ENCODE measurements at regions not wholly inside any gene's neighbourhood (a gene's known extent, or its start where the extent isn't known, plus 50 kb on each side); places are given as distances from the start of the nearest gene placed in this dataset.

GRCh38 chr18:78293940-78294541, 685.6 kb upstream of the SALL3 start:
- TF ChIP-seq, protein P1, sequence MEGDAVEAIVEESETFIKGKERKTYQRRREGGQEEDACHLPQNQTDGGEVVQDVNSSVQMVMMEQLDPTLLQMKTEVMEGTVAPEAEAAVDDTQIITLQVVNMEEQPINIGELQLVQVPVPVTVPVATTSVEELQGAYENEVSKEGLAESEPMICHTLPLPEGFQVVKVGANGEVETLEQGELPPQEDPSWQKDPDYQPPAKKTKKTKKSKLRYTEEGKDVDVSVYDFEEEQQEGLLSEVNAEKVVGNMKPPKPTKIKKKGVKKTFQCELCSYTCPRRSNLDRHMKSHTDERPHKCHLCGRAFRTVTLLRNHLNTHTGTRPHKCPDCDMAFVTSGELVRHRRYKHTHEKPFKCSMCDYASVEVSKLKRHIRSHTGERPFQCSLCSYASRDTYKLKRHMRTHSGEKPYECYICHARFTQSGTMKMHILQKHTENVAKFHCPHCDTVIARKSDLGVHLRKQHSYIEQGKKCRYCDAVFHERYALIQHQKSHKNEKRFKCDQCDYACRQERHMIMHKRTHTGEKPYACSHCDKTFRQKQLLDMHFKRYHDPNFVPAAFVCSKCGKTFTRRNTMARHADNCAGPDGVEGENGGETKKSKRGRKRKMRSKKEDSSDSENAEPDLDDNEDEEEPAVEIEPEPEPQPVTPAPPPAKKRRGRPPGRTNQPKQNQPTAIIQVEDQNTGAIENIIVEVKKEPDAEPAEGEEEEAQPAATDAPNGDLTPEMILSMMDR (IDR thresholded peaks at IDR 0.05; ENCODE audit: unreplicated experiment), result no peak
- no peaks in the 10 kb centered on the region for H3K27me3 Mint-ChIP-seq (ENCODE audit: insufficient read depth, unreplicated experiment)
- POLR2A ChIA-PET, result no interaction called here

GRCh38 chr18:78295262-78295661, 684.4 kb upstream of the SALL3 start:
- CTCF ChIA-PET, result interaction anchor here (0.6 kb wide), 2 partner anchors 23 to 847 kb away, joined by 3 read pairs; no protein-coding TSS in a partner anchor
- TF ChIP-seq, protein P1 (IDR thresholded peaks at IDR 0.05; ENCODE audit: unreplicated experiment), result no peak
- intact Hi-C loops (cut with micrococcal nuclease), result no loop called here

More at GRCh38 chr18:78293940-78294541, 685.6 kb upstream of the SALL3 start:
- Mint-ChIP-seq H3K4me3 (ENCODE audit: unreplicated experiment) (no peak overlapping the region), H3K36me3 (ENCODE audit: insufficient read depth, unreplicated experiment) (no peaks in the 10 kb centered on the region), H3K4me1 (ENCODE audit: insufficient read depth, unreplicated experiment) (no peaks in the 10 kb centered on the region), H3K27ac (ENCODE audit: low read depth, unreplicated experiment) (no peak overlapping the region), H3K9me3 (ENCODE audit: unreplicated experiment) (peaks cover 51% of the 10 kb centered on the region)
- no peak for DNase-seq (ENCODE audit: unreplicated experiment)
- intact Hi-C loops (cut with micrococcal nuclease), result no loop called here
- BruUV-seq (replicated peaks), result no TSS peak
- CTCF ChIA-PET, result no interaction called here

GRCh38 chr18:78296166-78296565, 683.5 kb upstream of the SALL3 start:
- Mint-ChIP-seq H3K27me3 (ENCODE audit: insufficient read depth, unreplicated experiment) (no peaks in the 10 kb centered on the region), H3K4me1 (ENCODE audit: insufficient read depth, unreplicated experiment) (no peaks in the 10 kb centered on the region), H3K36me3 (ENCODE audit: insufficient read depth, unreplicated experiment) (no peaks in the 10 kb centered on the region), H3K27ac (ENCODE audit: low read depth, unreplicated experiment) (no peak overlapping the region), H3K4me3 (ENCODE audit: unreplicated experiment) (no peak overlapping the region), H3K9me3 (ENCODE audit: unreplicated experiment) (peaks cover 35% of the 10 kb centered on the region)
- POLR2A ChIA-PET, result no interaction called here
- CTCF ChIA-PET, result no interaction called here
- intact Hi-C loops (cut with micrococcal nuclease), result no loop called here
- no TSS peak for BruUV-seq (replicated peaks)
- no peak for DNase-seq (ENCODE audit: unreplicated experiment)
- TF ChIP-seq, protein P1 (IDR thresholded peaks at IDR 0.05; ENCODE audit: unreplicated experiment), result no peak

More at GRCh38 chr18:78295262-78295661, 684.4 kb upstream of the SALL3 start:
- Mint-ChIP-seq H3K4me1 (ENCODE audit: insufficient read depth, unreplicated experiment) (no peaks in the 10 kb centered on the region), H3K4me3 (ENCODE audit: unreplicated experiment) (no peak overlapping the region), H3K27me3 (ENCODE audit: insufficient read depth, unreplicated experiment) (no peaks in the 10 kb centered on the region), H3K9me3 (ENCODE audit: unreplicated experiment) (peaks cover 44% of the 10 kb centered on the region), H3K27ac (ENCODE audit: low read depth, unreplicated experiment) (no peak overlapping the region), H3K36me3 (ENCODE audit: insufficient read depth, unreplicated experiment) (no peaks in the 10 kb centered on the region)
- DNase-seq (ENCODE audit: unreplicated experiment), result no peak
- BruUV-seq (replicated peaks), result no TSS peak
- POLR2A ChIA-PET, result no interaction called here

DNA sequence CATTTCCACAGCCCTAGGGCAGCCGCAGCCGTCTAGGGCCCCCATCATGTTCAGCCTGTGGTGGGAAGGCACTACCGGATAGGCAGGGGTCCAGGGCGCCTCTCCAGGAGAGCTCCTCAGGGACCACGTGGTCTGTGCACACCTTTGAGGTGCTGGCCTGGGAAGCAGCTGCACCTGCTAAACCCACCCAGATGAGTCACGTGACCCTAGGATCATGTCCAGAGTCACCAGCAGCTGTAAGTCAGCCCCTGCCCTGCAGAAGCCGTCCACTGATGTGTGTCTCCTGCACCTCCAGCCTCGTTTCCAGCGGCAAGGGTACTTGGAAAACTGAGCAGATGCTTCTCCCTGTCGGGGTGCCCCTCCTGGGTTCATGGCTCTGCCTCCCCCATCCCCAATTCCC, 682.6 kb upstream of the SALL3 start:
- Mint-ChIP-seq H3K4me1 (ENCODE audit: insufficient read depth, unreplicated experiment) (no peaks in the 10 kb centered on the region), H3K4me3 (ENCODE audit: unreplicated experiment) (no peak overlapping the region), H3K36me3 (ENCODE audit: insufficient read depth, unreplicated experiment) (no peaks in the 10 kb centered on the region), H3K27me3 (ENCODE audit: insufficient read depth, unreplicated experiment) (no peaks in the 10 kb centered on the region), H3K9me3 (ENCODE audit: unreplicated experiment) (peaks cover 27% of the 10 kb centered on the region), H3K27ac (ENCODE audit: low read depth, unreplicated experiment) (no peak overlapping the region)
- ChIA-PET CTCF (interaction anchor here (0.6 kb wide), 1 partner anchor 37 kb away, joined by 3 read pairs; no protein-coding TSS in a partner anchor), POLR2A (no interaction called here)
- TF ChIP-seq, protein P1 (IDR thresholded peaks at IDR 0.05; ENCODE audit: unreplicated experiment), result no peak
- intact Hi-C loops (cut with micrococcal nuclease), result no loop called here
- DNase-seq (ENCODE audit: unreplicated experiment), result no peak
- no TSS peak for BruUV-seq (replicated peaks)

Measured in MCF 10A (cell line).